ENCODE measurements at regions not wholly inside any gene's neighbourhood (a gene's known extent, or its start where the extent isn't known, plus 50 kb on each side); places are given as distances from the start of the nearest gene placed in this dataset.

- no peak overlapping the region for H3K4me3 Mint-ChIP-seq
Observed at GRCh38 chr11:115572551-115572950, 68.3 kb upstream of the CADM1 start.

More at GRCh38 chr11:115572551-115572950, 68.3 kb upstream of the CADM1 start:
- H3K4me3 ChIP-seq, result no peak overlapping the region
- no peaks in the 10 kb centered on the region for H4K20me1 ChIP-seq (replicated peaks; ENCODE audit: insufficient read depth)
- no peaks in the 10 kb centered on the region for H3K9me3 Mint-ChIP-seq
- H3K27ac Mint-ChIP-seq, result no peak overlapping the region
- TF ChIP-seq ZNF331 (CRISPR knock-in tag; IDR thresholded peaks at IDR 0.05; ENCODE audit: low read depth), result no peak
- TF ChIP-seq, protein P1, sequence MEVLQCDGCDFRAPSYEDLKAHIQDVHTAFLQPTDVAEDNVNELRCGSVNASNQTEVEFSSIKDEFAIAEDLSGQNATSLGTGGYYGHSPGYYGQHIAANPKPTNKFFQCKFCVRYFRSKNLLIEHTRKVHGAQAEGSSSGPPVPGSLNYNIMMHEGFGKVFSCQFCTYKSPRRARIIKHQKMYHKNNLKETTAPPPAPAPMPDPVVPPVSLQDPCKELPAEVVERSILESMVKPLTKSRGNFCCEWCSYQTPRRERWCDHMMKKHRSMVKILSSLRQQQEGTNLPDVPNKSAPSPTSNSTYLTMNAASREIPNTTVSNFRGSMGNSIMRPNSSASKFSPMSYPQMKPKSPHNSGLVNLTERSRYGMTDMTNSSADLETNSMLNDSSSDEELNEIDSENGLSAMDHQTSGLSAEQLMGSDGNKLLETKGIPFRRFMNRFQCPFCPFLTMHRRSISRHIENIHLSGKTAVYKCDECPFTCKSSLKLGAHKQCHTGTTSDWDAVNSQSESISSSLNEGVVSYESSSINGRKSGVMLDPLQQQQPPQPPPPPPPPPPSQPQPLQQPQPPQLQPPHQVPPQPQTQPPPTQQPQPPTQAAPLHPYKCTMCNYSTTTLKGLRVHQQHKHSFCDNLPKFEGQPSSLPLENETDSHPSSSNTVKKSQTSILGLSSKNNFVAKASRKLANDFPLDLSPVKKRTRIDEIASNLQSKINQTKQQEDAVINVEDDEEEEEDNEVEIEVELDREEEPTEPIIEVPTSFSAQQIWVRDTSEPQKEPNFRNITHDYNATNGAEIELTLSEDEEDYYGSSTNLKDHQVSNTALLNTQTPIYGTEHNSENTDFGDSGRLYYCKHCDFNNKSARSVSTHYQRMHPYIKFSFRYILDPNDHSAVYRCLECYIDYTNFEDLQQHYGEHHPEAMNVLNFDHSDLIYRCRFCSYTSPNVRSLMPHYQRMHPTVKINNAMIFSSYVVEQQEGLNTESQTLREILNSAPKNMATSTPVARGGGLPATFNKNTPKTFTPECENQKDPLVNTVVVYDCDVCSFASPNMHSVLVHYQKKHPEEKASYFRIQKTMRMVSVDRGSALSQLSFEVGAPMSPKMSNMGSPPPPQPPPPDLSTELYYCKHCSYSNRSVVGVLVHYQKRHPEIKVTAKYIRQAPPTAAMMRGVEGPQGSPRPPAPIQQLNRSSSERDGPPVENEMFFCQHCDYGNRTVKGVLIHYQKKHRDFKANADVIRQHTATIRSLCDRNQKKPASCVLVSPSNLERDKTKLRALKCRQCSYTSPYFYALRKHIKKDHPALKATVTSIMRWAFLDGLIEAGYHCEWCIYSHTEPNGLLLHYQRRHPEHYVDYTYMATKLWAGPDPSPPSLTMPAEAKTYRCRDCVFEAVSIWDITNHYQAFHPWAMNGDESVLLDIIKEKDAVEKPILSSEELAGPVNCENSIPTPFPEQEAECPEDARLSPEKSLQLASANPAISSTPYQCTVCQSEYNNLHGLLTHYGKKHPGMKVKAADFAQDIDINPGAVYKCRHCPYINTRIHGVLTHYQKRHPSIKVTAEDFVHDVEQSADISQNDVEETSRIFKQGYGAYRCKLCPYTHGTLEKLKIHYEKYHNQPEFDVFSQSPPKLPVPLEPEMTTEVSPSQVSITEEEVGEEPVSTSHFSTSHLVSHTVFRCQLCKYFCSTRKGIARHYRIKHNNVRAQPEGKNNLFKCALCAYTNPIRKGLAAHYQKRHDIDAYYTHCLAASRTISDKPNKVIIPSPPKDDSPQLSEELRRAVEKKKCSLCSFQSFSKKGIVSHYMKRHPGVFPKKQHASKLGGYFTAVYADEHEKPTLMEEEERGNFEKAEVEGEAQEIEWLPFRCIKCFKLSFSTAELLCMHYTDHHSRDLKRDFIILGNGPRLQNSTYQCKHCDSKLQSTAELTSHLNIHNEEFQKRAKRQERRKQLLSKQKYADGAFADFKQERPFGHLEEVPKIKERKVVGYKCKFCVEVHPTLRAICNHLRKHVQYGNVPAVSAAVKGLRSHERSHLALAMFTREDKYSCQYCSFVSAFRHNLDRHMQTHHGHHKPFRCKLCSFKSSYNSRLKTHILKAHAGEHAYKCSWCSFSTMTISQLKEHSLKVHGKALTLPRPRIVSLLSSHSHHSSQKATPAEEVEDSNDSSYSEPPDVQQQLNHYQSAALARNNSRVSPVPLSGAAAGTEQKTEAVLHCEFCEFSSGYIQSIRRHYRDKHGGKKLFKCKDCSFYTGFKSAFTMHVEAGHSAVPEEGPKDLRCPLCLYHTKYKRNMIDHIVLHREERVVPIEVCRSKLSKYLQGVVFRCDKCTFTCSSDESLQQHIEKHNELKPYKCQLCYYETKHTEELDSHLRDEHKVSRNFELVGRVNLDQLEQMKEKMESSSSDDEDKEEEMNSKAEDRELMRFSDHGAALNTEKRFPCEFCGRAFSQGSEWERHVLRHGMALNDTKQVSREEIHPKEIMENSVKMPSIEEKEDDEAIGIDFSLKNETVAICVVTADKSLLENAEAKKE (CRISPR knock-in tag; IDR thresholded peaks at IDR 0.05), result no peak
- no peak for TF ChIP-seq NANOG (IDR thresholded peaks at IDR 0.05; ENCODE audit: borderline replicate concordance)
- TF ChIP-seq STAT1 (IDR thresholded peaks at IDR 0.05; ENCODE audit: unreplicated experiment), result no peak
- no peak for TF ChIP-seq POLR2AphosphoS5 (IDR thresholded peaks at IDR 0.05; ENCODE audit: low read depth)
- no peak for TF ChIP-seq ZNF114 (CRISPR knock-in tag; IDR thresholded peaks at IDR 0.05)
- no peak for TF ChIP-seq JUNB (IDR thresholded peaks at IDR 0.05; ENCODE audit: unreplicated experiment)
- no peak for TF ChIP-seq CREB1 (CRISPR knock-in tag; IDR thresholded peaks at IDR 0.05; ENCODE audit: low read depth)
- no peak for TF ChIP-seq EZH2 (IDR thresholded peaks at IDR 0.05; ENCODE audit: low read depth, unreplicated experiment)
- TF ChIP-seq, protein P2, sequence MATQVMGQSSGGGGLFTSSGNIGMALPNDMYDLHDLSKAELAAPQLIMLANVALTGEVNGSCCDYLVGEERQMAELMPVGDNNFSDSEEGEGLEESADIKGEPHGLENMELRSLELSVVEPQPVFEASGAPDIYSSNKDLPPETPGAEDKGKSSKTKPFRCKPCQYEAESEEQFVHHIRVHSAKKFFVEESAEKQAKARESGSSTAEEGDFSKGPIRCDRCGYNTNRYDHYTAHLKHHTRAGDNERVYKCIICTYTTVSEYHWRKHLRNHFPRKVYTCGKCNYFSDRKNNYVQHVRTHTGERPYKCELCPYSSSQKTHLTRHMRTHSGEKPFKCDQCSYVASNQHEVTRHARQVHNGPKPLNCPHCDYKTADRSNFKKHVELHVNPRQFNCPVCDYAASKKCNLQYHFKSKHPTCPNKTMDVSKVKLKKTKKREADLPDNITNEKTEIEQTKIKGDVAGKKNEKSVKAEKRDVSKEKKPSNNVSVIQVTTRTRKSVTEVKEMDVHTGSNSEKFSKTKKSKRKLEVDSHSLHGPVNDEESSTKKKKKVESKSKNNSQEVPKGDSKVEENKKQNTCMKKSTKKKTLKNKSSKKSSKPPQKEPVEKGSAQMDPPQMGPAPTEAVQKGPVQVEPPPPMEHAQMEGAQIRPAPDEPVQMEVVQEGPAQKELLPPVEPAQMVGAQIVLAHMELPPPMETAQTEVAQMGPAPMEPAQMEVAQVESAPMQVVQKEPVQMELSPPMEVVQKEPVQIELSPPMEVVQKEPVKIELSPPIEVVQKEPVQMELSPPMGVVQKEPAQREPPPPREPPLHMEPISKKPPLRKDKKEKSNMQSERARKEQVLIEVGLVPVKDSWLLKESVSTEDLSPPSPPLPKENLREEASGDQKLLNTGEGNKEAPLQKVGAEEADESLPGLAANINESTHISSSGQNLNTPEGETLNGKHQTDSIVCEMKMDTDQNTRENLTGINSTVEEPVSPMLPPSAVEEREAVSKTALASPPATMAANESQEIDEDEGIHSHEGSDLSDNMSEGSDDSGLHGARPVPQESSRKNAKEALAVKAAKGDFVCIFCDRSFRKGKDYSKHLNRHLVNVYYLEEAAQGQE (IDR thresholded peaks at IDR 0.05; ENCODE audit: unreplicated experiment), result no peak
- no peak for TF ChIP-seq EZH2phosphoT487 (IDR thresholded peaks at IDR 0.05; ENCODE audit: unreplicated experiment)
- no peak for TF ChIP-seq CTCF (conservative IDR thresholded peaks at IDR 0.05; ENCODE audit: low read depth in 2 of 2)
- TF ChIP-seq ETS1 (IDR thresholded peaks at IDR 0.05), result no peak
- no peaks in the 10 kb centered on the region for H3K36me3 Mint-ChIP-seq (ENCODE audit: low read depth)
- DNase-seq (ENCODE audit: low spot score) (no peak), ATAC-seq (no peak)
- H3K27me3 ChIP-seq (ENCODE audit: insufficient read depth), result no peaks in the 10 kb centered on the region
- H2AFZ ChIP-seq, result no peak overlapping the region
- H3K4me1 Mint-ChIP-seq, result peaks cover 6% of the 10 kb centered on the region; the same call in 2 of the 3 replicates
- no peaks in the 10 kb centered on the region for H3F3A ChIP-seq (replicated peaks; ENCODE audit: low read depth)
- 0 out of 2 replicates have a peak, but pooled peaks cover 7% of the 10 kb centered on the region for H3K4me1 ChIP-seq (ENCODE audit: insufficient read depth)
- no peaks in the 10 kb centered on the region for H3K79me2 ChIP-seq (replicated peaks; ENCODE audit: insufficient read depth)
- peaks cover 3% of the 10 kb centered on the region; the same call in 1 of the 2 replicates for H3K9me2 ChIP-seq (ENCODE audit: insufficient read depth)
- H3K4me2 ChIP-seq, result no peak overlapping the region
- no peaks in the 10 kb centered on the region for H3K36me3 ChIP-seq (ENCODE audit: insufficient read depth)
- peaks cover 12% of the 10 kb centered on the region for H3K27me3 Mint-ChIP-seq (ENCODE audit: insufficient read depth, low read depth, poor library complexity)
- no peak overlapping the region for H3K27ac ChIP-seq (ENCODE audit: low read depth)
